Tibial nerve (tissue), 4 donors: ENCODE measurements at regions not wholly inside any gene's neighbourhood (a gene's known extent, or its start where the extent isn't known, plus 50 kb on each side); places are given as distances from the start of the nearest gene placed in this dataset.

Experiments
- DNase-seq, 2 donors: peaks; one replicate each; pipeline ENCODE4 v3.0.0-alpha.2; 2019; ENCODE audit warnings: low spot score in 2 of 2
- H3K27ac ChIP-seq, 4 donors: fragments of 200-600 bp; sonication (generic) in 3 of 4; one replicate each; pipeline ENCODE4 v1.5.1; 2017 to 2019; ENCODE audit warnings: mild to moderate bottlenecking in 1 of 4
- H3K27me3 ChIP-seq, 2 donors: fragments of 200-600 bp; sonication (generic) in 1 of 2; one replicate each; pipeline versions ENCODE4 v1.5.1 to v1.6.0; 2017 to 2019
- H3K36me3 ChIP-seq, 3 donors: fragments of 200-600 bp; sonication (generic); one replicate each; pipeline ENCODE4 v1.5.1; 2018 to 2019
- H3K4me1 ChIP-seq, 4 donors: fragments of 200-600 bp; sonication (generic) in 3 of 4; one replicate each; pipeline ENCODE4 v1.5.1; 2017 to 2019
- H3K4me3 ChIP-seq, 4 donors: fragments of 200-600 bp; sonication (generic) in 3 of 4; one replicate each; pipeline ENCODE4 v1.5.1; 2017 to 2019; ENCODE audit warnings: mild to moderate bottlenecking in 1 of 4, moderate library complexity in 1 of 4
- H3K9me3 ChIP-seq, 4 donors: fragments of 200-600 bp; sonication (generic) in 3 of 4; one replicate each; pipeline ENCODE4 v1.5.1; 2017 to 2019
- EP300 ChIP-seq, 2 donors: sonication (generic); formaldehyde crosslinking; IDR thresholded peaks; one replicate each; pipeline ENCODE4 v1.6.1; 2017; ENCODE audit warnings: antibody characterized with exemption in 2 of 2, mild to moderate bottlenecking in 1 of 2
- POLR2A ChIP-seq, 2 donors: fragments of 450-650 bp; IDR thresholded peaks; one replicate each; pipeline ENCODE4 v1.6.1; 2017; ENCODE audit warnings: antibody characterized with exemption in 2 of 2, mild to moderate bottlenecking in 2 of 2, moderate library complexity in 2 of 2
- WGBS, 2 donors: methylation state at CpG; one replicate each; pipeline ENCODE4 v1.1.5; 2018; 5-methylcytosine and 5-hydroxymethylcytosine counted together
- TF ChIP-seq, protein P1 (sequence below), 5 experiments: fragments of 200-600 bp in 3 of 5; fragments of 450-650 bp in 2 of 5; sonication (generic) in 3 of 5; IDR thresholded peaks; one replicate each; pipeline ENCODE4 v1.5.1; 2016 to 2019; ENCODE audit warnings: antibody characterized with exemption in 5 of 5, mild to moderate bottlenecking in 3 of 5, moderate library complexity in 2 of 5

DNA sequence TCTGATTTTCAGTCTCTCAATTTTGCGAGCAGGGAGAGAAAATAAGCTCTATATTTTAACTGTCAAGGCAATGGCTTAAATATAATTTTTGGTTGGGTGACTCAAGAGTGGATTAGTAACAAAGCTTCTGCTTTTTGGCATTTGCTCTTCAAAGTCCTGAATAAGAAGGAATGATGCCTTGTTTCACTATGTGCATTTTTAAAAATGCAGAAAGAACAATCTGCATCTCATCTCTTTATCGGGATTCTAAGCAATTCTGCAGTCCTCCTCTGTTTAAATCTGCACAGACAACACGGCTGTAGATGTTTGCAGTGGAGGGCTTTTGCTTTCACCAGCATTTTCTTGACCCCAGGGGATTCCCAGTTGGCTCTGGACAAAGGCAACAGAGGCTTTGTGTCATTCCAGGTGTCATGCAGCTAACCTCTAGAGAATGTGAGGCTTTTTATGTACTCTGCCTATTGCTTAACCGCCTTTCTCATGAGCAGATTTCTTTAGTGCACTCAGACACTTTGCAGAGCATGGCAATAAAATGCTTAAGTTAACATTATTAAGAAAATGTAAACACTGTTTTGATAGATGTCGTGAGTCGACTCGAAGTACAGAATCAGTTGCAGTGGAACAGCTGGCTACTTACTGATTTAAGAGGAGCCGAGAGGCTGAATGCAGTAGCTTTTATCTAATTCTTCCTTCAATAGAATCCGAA, 783.2 kb upstream of the NEGR1 start:
- TF ChIP-seq EP300 (IDR thresholded peaks at IDR 0.05) (no peak), POLR2A (IDR thresholded peaks at IDR 0.05) (no peak)
- TF ChIP-seq, protein P1, sequence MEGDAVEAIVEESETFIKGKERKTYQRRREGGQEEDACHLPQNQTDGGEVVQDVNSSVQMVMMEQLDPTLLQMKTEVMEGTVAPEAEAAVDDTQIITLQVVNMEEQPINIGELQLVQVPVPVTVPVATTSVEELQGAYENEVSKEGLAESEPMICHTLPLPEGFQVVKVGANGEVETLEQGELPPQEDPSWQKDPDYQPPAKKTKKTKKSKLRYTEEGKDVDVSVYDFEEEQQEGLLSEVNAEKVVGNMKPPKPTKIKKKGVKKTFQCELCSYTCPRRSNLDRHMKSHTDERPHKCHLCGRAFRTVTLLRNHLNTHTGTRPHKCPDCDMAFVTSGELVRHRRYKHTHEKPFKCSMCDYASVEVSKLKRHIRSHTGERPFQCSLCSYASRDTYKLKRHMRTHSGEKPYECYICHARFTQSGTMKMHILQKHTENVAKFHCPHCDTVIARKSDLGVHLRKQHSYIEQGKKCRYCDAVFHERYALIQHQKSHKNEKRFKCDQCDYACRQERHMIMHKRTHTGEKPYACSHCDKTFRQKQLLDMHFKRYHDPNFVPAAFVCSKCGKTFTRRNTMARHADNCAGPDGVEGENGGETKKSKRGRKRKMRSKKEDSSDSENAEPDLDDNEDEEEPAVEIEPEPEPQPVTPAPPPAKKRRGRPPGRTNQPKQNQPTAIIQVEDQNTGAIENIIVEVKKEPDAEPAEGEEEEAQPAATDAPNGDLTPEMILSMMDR (IDR thresholded peaks at IDR 0.05) = no peak
- H3K27ac ChIP-seq = no peak overlapping the region
- no peaks in the 10 kb centered on the region for H3K9me3 ChIP-seq
- no peaks in the 10 kb centered on the region for H3K4me1 ChIP-seq
- no peaks in the 10 kb centered on the region for H3K36me3 ChIP-seq
- H3K27me3 ChIP-seq = no peaks in the 10 kb centered on the region
- no peak overlapping the region for H3K4me3 ChIP-seq
- 16 to 21% methylated on average over 9 of the region's 9 CpGs for WGBS, 2 donors
- DNase-seq = no peak

DNA sequence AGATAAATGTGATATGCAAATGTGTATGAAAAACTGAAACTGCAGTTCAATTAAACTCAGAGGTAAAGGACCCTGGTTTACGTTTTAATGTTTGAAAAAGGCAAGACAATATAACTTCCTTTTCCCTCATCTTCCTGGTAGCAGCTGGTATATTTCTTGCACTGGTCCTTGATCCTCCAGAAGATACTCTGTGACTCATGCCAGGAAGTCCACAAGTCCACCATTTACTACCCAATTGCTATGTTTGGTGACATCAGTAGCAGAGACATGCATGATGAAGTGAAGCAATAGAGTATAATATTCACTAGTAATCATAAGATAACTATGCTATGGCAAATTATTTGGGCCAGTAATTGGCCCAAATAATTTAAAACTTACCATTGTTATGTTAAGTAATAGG, 774.5 kb upstream of the NEGR1 start:
- no peak for TF ChIP-seq EP300 (IDR thresholded peaks at IDR 0.05)
- TF ChIP-seq POLR2A (IDR thresholded peaks at IDR 0.05) = no peak
- TF ChIP-seq, protein P1 (IDR thresholded peaks at IDR 0.05) = no peak
- Histone ChIP-seq H3K9me3 (no peaks in the 10 kb centered on the region), H3K4me3 (no peak overlapping the region), H3K27ac (no peak overlapping the region), H3K27me3 (no peaks in the 10 kb centered on the region), H3K4me1 (no peaks in the 10 kb centered on the region), H3K36me3 (no peaks in the 10 kb centered on the region)
- no peak for DNase-seq
- WGBS, 2 donors = 0 to 54% methylated on average over 1 of the region's 1 CpG

DNA sequence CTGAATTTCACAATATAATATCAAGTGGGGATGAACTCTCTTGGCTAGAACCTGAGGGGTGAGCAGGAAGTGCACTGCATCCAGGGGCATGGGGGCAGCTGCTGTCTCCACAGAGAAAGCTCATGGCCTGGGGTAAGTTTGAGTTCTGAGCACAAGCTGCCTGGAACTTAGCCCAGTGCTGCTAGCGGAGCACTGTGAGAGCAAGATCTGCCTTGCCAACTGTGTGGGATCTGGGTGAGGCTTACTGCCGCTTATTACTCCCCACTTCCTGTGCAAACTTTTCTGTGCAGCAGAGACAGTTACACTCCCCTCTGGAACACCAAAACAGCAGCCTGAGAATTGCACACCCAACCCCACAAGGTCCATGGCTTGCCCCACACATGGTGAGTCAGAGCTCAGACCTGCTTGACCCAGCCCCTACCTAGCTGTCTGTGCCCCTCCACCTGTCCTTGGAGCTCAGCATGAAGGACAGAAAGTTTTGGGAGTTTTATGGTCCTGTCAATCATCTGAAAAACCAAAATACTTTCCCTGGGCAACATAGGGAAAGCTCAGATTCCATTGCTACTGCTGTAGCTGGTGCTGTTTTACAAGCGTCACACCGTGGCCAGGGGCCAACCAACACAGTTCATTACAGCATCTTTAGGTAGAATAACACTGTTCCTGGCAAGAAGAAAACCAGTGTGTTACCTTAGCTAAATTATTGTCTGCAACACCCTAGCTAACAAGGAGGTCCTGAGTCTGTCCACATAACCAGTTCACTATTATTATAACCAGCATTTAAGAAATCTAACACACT, 762.1 kb upstream of the NEGR1 start:
- Histone ChIP-seq H3K4me1 (no peaks in the 10 kb centered on the region), H3K4me3 (no peak overlapping the region), H3K27me3 (no peaks in the 10 kb centered on the region), H3K27ac (no peak overlapping the region), H3K9me3 (no peaks in the 10 kb centered on the region), H3K36me3 (no peaks in the 10 kb centered on the region)
- 51 to 64% methylated on average over 4 of the region's 4 CpGs for WGBS, 2 donors
- TF ChIP-seq POLR2A (IDR thresholded peaks at IDR 0.05) (no peak), EP300 (IDR thresholded peaks at IDR 0.05) (no peak)
- TF ChIP-seq, protein P1 (IDR thresholded peaks at IDR 0.05) = no peak
- DNase-seq = no peak

DNA sequence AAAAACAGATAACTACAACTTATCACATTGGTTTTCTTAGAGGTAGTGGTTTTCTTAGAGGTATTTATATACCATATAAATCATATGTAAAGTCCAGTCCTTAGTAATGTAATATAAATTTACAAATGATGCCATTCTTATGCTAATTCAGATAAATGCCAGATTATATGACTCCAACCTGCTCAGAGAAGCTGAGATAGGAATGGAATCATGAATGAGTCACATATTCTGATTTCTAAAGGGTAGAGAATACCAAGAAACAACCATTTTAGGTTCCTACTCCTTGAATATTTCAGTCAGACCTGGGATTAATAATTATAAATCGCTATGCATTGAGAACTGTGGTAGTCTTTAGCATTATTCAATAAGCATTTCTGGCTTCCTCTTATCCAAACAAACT, 760.1 kb upstream of the NEGR1 start:
- no peak overlapping the region for H3K4me3 ChIP-seq
- WGBS, 2 donors = 81 to 93% methylated on average over 1 of the region's 1 CpG
- no peak overlapping the region for H3K27ac ChIP-seq
- H3K4me1 ChIP-seq = no peaks in the 10 kb centered on the region
- DNase-seq = no peak
- no peaks in the 10 kb centered on the region for H3K9me3 ChIP-seq
- H3K27me3 ChIP-seq = no peaks in the 10 kb centered on the region
- TF ChIP-seq EP300 (IDR thresholded peaks at IDR 0.05) (no peak), POLR2A (IDR thresholded peaks at IDR 0.05) (no peak)
- TF ChIP-seq, protein P1 (IDR thresholded peaks at IDR 0.05) = no peak
- no peaks in the 10 kb centered on the region for H3K36me3 ChIP-seq

DNA sequence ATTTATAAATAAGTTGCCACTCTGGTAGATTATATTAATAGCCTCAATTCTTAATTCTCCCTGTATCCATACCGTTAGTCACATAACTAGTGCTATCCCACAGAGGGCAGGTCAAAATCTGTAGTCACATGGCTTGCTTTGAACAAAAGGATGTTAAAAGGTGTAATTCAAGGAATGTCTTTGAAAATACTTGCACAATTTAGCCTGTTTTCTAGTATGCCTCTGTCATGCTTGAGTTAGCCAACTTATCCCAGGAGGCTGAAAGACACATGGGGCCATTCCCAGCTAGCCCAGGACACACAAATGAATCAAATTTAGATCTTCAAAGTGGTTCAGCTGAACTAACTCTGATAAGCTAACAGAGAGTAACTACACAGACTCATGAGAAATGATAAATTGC, 758.5 kb upstream of the NEGR1 start:
- Histone ChIP-seq H3K4me1 (no peaks in the 10 kb centered on the region), H3K36me3 (no peaks in the 10 kb centered on the region), H3K4me3 (no peak overlapping the region), H3K27me3 (no peaks in the 10 kb centered on the region), H3K9me3 (no peaks in the 10 kb centered on the region), H3K27ac (no peak overlapping the region)
- DNase-seq = no peak
- WGBS, 2 donors = 78 to 81% methylated on average over 1 of the region's 1 CpG
- TF ChIP-seq POLR2A (IDR thresholded peaks at IDR 0.05) = no peak
- TF ChIP-seq, protein P1 (IDR thresholded peaks at IDR 0.05) = no peak
- no peak for TF ChIP-seq EP300 (IDR thresholded peaks at IDR 0.05)
